ENCODE measurements at regions not wholly inside any gene's neighbourhood (a gene's known extent, or its start where the extent isn't known, plus 50 kb on each side); places are given as distances from the start of the nearest gene placed in this dataset.

DNA sequence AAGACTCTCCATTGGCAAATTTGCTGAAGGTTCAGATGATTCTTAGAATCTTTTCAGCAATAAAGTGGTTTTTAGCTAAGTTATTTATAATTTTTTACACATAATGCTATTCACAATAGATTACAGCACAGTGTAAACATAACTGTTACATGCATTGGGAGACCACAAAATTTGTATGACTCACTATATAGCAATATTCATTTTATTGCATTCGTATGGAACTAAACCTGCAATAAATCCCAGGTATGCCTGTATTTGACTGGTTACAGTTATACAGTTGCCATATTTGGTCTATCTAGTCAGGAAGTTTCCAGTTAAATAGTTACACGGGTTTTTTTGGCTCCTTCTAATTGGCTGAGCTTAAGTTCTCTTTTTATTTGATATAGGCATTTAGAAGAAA, 220.8 kb downstream of the MRPS30 start:
- Histone ChIP-seq H3K36me3 (no peaks in the 10 kb centered on the region), H3F3A (ENCODE audit: low read depth) (no peaks in the 10 kb centered on the region), H3K27ac (no peak overlapping the region), H3K9me3 (ENCODE audit: low read depth) (no peaks in the 10 kb centered on the region), H3K4me2 (no peak overlapping the region), H2AFZ (replicated peaks) (no peak overlapping the region), H3K4me1 (no peaks in the 10 kb centered on the region), H3K4me3 (no peak overlapping the region), H4K20me1 (ENCODE audit: low read depth) (no peaks in the 10 kb centered on the region), H3K9ac (no peak overlapping the region), H3K27me3 (no peaks in the 10 kb centered on the region), H3K79me2 (ENCODE audit: low read depth) (no peaks in the 10 kb centered on the region)
- Mint-ChIP-seq H3K9me3 (no peaks in the 10 kb centered on the region), H3K36me3 (no peaks in the 10 kb centered on the region), H3K27me3 (ENCODE audit: insufficient read depth, low read depth) (no peaks in the 10 kb centered on the region), H3K4me3 (no peak overlapping the region), H3K4me1 (no peaks in the 10 kb centered on the region), H3K27ac (no peak overlapping the region)
- DNase-seq (ENCODE audit: low spot score): no peak
- TF ChIP-seq EZH2 (IDR thresholded peaks at IDR 0.05) (no peak), CTCF (IDR thresholded peaks at IDR 0.05) (no peak), EZH2phosphoT487 (IDR thresholded peaks at IDR 0.05) (no peak)

- Mint-ChIP-seq H3K4me3 (no peak overlapping the region), H3K36me3 (no peaks in the 10 kb centered on the region), H3K27me3 (ENCODE audit: insufficient read depth, low read depth) (no peaks in the 10 kb centered on the region), H3K9me3 (no peaks in the 10 kb centered on the region), H3K4me1 (no peaks in the 10 kb centered on the region), H3K27ac (no peak overlapping the region)
- Histone ChIP-seq H3K27ac (no peak overlapping the region), H3K9ac (no peak overlapping the region), H3F3A (ENCODE audit: low read depth) (no peaks in the 10 kb centered on the region), H4K20me1 (ENCODE audit: low read depth) (no peaks in the 10 kb centered on the region), H2AFZ (replicated peaks) (no peak overlapping the region), H3K4me1 (no peaks in the 10 kb centered on the region), H3K27me3 (no peaks in the 10 kb centered on the region), H3K79me2 (ENCODE audit: low read depth) (no peaks in the 10 kb centered on the region), H3K9me3 (ENCODE audit: low read depth) (no peaks in the 10 kb centered on the region), H3K4me2 (no peak overlapping the region), H3K4me3 (no peak overlapping the region), H3K36me3 (no peaks in the 10 kb centered on the region)
- DNase-seq (ENCODE audit: low spot score): no peak
- TF ChIP-seq EZH2phosphoT487 (IDR thresholded peaks at IDR 0.05): no peak
- TF ChIP-seq EZH2 (IDR thresholded peaks at IDR 0.05): no peak
- TF ChIP-seq CTCF (IDR thresholded peaks at IDR 0.05): no peak
Observed at GRCh38 chr5:45035991-45036390, 227.2 kb downstream of the MRPS30 start.

DNA sequence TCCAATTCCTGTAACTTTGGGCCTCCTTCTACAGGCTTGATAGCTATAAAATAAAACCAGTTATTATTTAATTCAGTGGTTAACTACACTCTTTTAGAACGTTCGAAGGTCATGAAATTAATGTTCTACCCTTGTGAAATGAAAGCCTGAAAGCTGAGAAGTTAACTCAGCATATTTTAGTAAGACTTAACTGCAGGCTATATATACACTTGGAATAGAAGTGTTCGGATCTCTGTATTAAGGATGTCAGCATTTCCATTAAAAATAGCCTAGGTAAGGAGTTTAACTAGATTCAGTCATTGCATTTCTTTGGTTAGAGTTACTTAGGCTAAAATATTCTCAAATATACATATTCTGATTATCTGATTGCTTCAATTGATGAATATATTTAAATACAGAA, 229.2 kb downstream of the MRPS30 start:
- H3K36me3 ChIP-seq: no peaks in the 10 kb centered on the region
- no peaks in the 10 kb centered on the region for H3K9me3 ChIP-seq (ENCODE audit: low read depth)
- H3K9me3 Mint-ChIP-seq: no peaks in the 10 kb centered on the region
- H3K4me1 ChIP-seq: no peaks in the 10 kb centered on the region
- H3K36me3 Mint-ChIP-seq: no peaks in the 10 kb centered on the region
- no peak for TF ChIP-seq EZH2 (IDR thresholded peaks at IDR 0.05)
- TF ChIP-seq EZH2phosphoT487 (IDR thresholded peaks at IDR 0.05): no peak
- TF ChIP-seq CTCF (IDR thresholded peaks at IDR 0.05): no peak
- H3K79me2 ChIP-seq (ENCODE audit: low read depth): no peaks in the 10 kb centered on the region
- no peak overlapping the region for H3K27ac Mint-ChIP-seq
- no peaks in the 10 kb centered on the region for H3K27me3 ChIP-seq
- H3K4me2 ChIP-seq: no peak overlapping the region
- H4K20me1 ChIP-seq (ENCODE audit: low read depth): no peaks in the 10 kb centered on the region
- H3F3A ChIP-seq (ENCODE audit: low read depth): no peaks in the 10 kb centered on the region
- no peak overlapping the region for H3K4me3 Mint-ChIP-seq
- H3K27ac ChIP-seq: no peak overlapping the region
- H3K4me3 ChIP-seq: no peak overlapping the region
- H3K9ac ChIP-seq: no peak overlapping the region
- no peaks in the 10 kb centered on the region for H3K27me3 Mint-ChIP-seq (ENCODE audit: insufficient read depth, low read depth)
- DNase-seq (ENCODE audit: low spot score): no peak
- peak overlapping the region; percentile 9 for H2AFZ ChIP-seq (replicated peaks)
- no peaks in the 10 kb centered on the region for H3K4me1 Mint-ChIP-seq

Data from neural progenitor cell (in vitro differentiated cells).